HFFc6 (cell line): ENCODE measurements at regions not wholly inside any gene's neighbourhood (a gene's known extent, or its start where the extent isn't known, plus 50 kb on each side); places are given as distances from the start of the nearest gene placed in this dataset.

ENCODE experiments used
- DNase-seq: peaks from one replicate; pipeline ENCODE4 v3.0.0-alpha.2; 2018
- H3K27ac Mint-ChIP-seq: 2 replicates; pipeline ENCODE4 v1.8.0; 2020; ENCODE audit warnings: mild to moderate bottlenecking, mixed read lengths
- H3K27me3 Mint-ChIP-seq: 2 replicates; pipeline ENCODE4 v1.8.0; 2021; ENCODE audit warnings: mild to moderate bottlenecking, moderate library complexity, mixed read lengths; ENCODE audit not compliant: insufficient read depth
- H3K36me3 Mint-ChIP-seq: 2 replicates; pipeline ENCODE4 v1.8.0; 2021; ENCODE audit warnings: low read depth, mixed read lengths
- H3K4me1 Mint-ChIP-seq: 2 replicates; pipeline ENCODE4 v1.8.0; 2020; ENCODE audit warnings: low read depth, mixed read lengths
- H3K4me3 Mint-ChIP-seq: 2 replicates; pipeline ENCODE4 v1.8.0; 2020; ENCODE audit warnings: mild to moderate bottlenecking, moderate library complexity, mixed read lengths
- H3K9me3 Mint-ChIP-seq: 2 replicates; pipeline ENCODE4 v1.8.0; 2020; ENCODE audit warnings: mild to moderate bottlenecking, mixed read lengths
- CTCF ChIP-seq: fragments of 200-600 bp; sonication (generic); IDR thresholded peaks from 2 replicates; pipeline ENCODE4 v1.5.0; 2021; ENCODE audit warnings: antibody characterized with exemption, mild to moderate bottlenecking

- DNase-seq: no peak
- Mint-ChIP-seq H3K4me3 (peak overlapping the region; percentile 14; the same call in 1 of the 2 replicates), H3K4me1 (peaks cover 9% of the 10 kb centered on the region; the same call in 1 of the 2 replicates), H3K36me3 (no peaks in the 10 kb centered on the region), H3K27me3 (peaks cover 14% of the 10 kb centered on the region), H3K9me3 (no peaks in the 10 kb centered on the region), H3K27ac (no peak overlapping the region)
- no peak for TF ChIP-seq CTCF
Observed at GRCh38 chr20:24738981-24739633, 210.0 kb upstream of the CST7 start.

GRCh38 chr20:24739746-24740145 lies 209.3 kb upstream of the CST7 start:
- DNase-seq: no peak
- no peaks in the 10 kb centered on the region for H3K9me3 Mint-ChIP-seq
- TF ChIP-seq CTCF: no peak

GRCh38 chr20:24741493-24742072 lies 207.5 kb upstream of the CST7 start:
- Mint-ChIP-seq H3K4me3 (no peak overlapping the region), H3K4me1 (peaks cover 9% of the 10 kb centered on the region; the same call in 1 of the 2 replicates), H3K27ac (no peak overlapping the region), H3K27me3 (peaks cover 17% of the 10 kb centered on the region), H3K9me3 (no peaks in the 10 kb centered on the region), H3K36me3 (no peaks in the 10 kb centered on the region)
- no peak for TF ChIP-seq CTCF
- no peak for DNase-seq

More at GRCh38 chr20:24739746-24740145, 209.3 kb upstream of the CST7 start:
- Mint-ChIP-seq H3K36me3 (no peaks in the 10 kb centered on the region), H3K4me1 (peaks cover 9% of the 10 kb centered on the region; the same call in 1 of the 2 replicates), H3K27me3 (peaks cover 18% of the 10 kb centered on the region), H3K4me3 (peak overlapping the region; percentile 14; the same call in 1 of the 2 replicates), H3K27ac (no peak overlapping the region)

- Mint-ChIP-seq H3K4me1 (peaks cover 9% of the 10 kb centered on the region; the same call in 1 of the 2 replicates), H3K27me3 (peaks cover 17% of the 10 kb centered on the region)
Observed at GRCh38 chr20:24742436-24742835, 206.6 kb upstream of the CST7 start.

GRCh38 chr20:24742989-24743388 lies 206.1 kb upstream of the CST7 start:
- DNase-seq: no peak
- Mint-ChIP-seq H3K27ac (no peak overlapping the region), H3K36me3 (no peaks in the 10 kb centered on the region), H3K4me3 (no peak overlapping the region), H3K9me3 (no peaks in the 10 kb centered on the region), H3K27me3 (peaks cover 17% of the 10 kb centered on the region), H3K4me1 (peaks cover 9% of the 10 kb centered on the region; the same call in 1 of the 2 replicates)
- TF ChIP-seq CTCF: no peak

More at GRCh38 chr20:24742436-24742835, 206.6 kb upstream of the CST7 start:
- H3K36me3 Mint-ChIP-seq: no peaks in the 10 kb centered on the region
- no peak for DNase-seq
- no peak overlapping the region for H3K27ac Mint-ChIP-seq
- H3K9me3 Mint-ChIP-seq: no peaks in the 10 kb centered on the region
- H3K4me3 Mint-ChIP-seq: no peak overlapping the region
- no peak for TF ChIP-seq CTCF
